Endothelial cell of umbilical vein (primary cell): ENCODE measurements at regions not wholly inside any gene's neighbourhood (a gene's known extent, or its start where the extent isn't known, plus 50 kb on each side); places are given as distances from the start of the nearest gene placed in this dataset.

Experiments used
- BruUV-seq: library from RNA; stranded (reverse); fragments of 400-500 nt; replicated peaks from 2 replicates; lab custom pipeline; 2021; lab: Mats Ljungman, UMichigan
- CTCF ChIA-PET: fragments of 300-600, 350-600 bp; sonication (Branson Sonifier 250); formaldehyde crosslinking; loops from one replicate; lab custom pipeline; 2021; ENCODE audit warnings: antibody characterized with exemption, inconsistent platforms; lab: Charles Lee
- POLR2A ChIA-PET: fragments of 300-600, 350-600 bp; sonication (Branson Sonifier 250); formaldehyde crosslinking; loops from one replicate; lab custom pipeline; 2021; ENCODE audit warnings: antibody characterized with exemption, inconsistent platforms; lab: Charles Lee
- DNase-seq: peaks from one replicate; pipeline ENCODE4 v3.0.0-alpha.2; 2011; ENCODE audit warnings: low read depth, low spot score
- FAIRE-seq: peaks from 2 replicates; lab custom pipeline; 2011; peaks lifted over from hg19 to GRCh38; lab: Jason Lieb, UNC
- H2AFZ ChIP-seq: 2 replicates; pipeline ENCODE4 v1.6.0; 2012; ENCODE audit warnings: low read depth, low read length, control low read depth, inconsistent platforms
- H3K27ac ChIP-seq: 2 replicates; pipeline ENCODE4 v1.5.1; 2011; ENCODE audit warnings: low read depth, mild to moderate bottlenecking, control low read depth, low read length, moderate library complexity; ENCODE audit not compliant: insufficient read depth
- H3K27me3 ChIP-seq, 2 experiments: 2 replicates each; pipeline versions ENCODE4 v1.6.0 to v1.6.1; 2011; ENCODE audit warnings: low read length in 2 of 2, mixed read lengths in 1 of 2; ENCODE audit not compliant: control insufficient read depth in 2 of 2, insufficient read depth in 2 of 2
- H3K36me3 ChIP-seq, 2 experiments: 2 replicates in 1 of 2; 3 replicates in 1 of 2; pipeline ENCODE4 v1.5.1; 2011; ENCODE audit warnings: low read length in 2 of 2, mild to moderate bottlenecking in 1 of 2, moderate library complexity in 1 of 2; ENCODE audit not compliant: control insufficient read depth in 2 of 2, insufficient read depth in 2 of 2; ENCODE audit errors: extremely low read depth in 1 of 2
- H3K4me1 ChIP-seq: 3 replicates; pipeline ENCODE4 v1.5.1; 2011; ENCODE audit warnings: mild to moderate bottlenecking, low read length; ENCODE audit not compliant: control insufficient read depth, insufficient read depth; ENCODE audit errors: extremely low read depth
- H3K4me2 ChIP-seq: 2 replicates; pipeline ENCODE4 v1.6.1; 2011; ENCODE audit warnings: low read length, control low read depth, mixed read lengths; ENCODE audit not compliant: insufficient read depth
- H3K4me3 ChIP-seq, 3 experiments: fragments of 200-600 bp in 1 of 3; sonication (generic), shearing (Covaris generic) in 1 of 3; replicated peaks in 1 of 3; 2 replicates each; pipeline ENCODE4 v1.5.1; 2011 to 2016; ENCODE audit warnings: control low read depth in 3 of 3, low read length in 3 of 3, mild to moderate bottlenecking in 2 of 3, inconsistent platforms in 1 of 3, low read depth in 1 of 3, moderate library complexity in 1 of 3; ENCODE audit not compliant: insufficient read depth in 1 of 3
- H3K79me2 ChIP-seq: 2 replicates; pipeline ENCODE4 v1.6.0; 2012; ENCODE audit warnings: low read length, inconsistent platforms; ENCODE audit not compliant: control insufficient read depth, insufficient read depth
- H3K9ac ChIP-seq: replicated peaks from 2 replicates; pipeline ENCODE3; 2011; ENCODE audit warnings: low read length, control low read depth; ENCODE audit not compliant: insufficient read depth; ENCODE audit errors: extremely low read depth
- H3K9me1 ChIP-seq: replicated peaks from 3 replicates; pipeline ENCODE4 v1.6.0; 2011; ENCODE audit warnings: mild to moderate bottlenecking, low read length; ENCODE audit not compliant: control insufficient read depth, insufficient read depth; ENCODE audit errors: extremely low read depth
- H3K9me3 ChIP-seq: replicated peaks from 2 replicates; pipeline ENCODE4 v1.5.1; 2012; ENCODE audit warnings: low read length, inconsistent platforms; ENCODE audit not compliant: control insufficient read depth, insufficient read depth
- H4K20me1 ChIP-seq: replicated peaks from 2 replicates; pipeline ENCODE3; 2011; ENCODE audit warnings: mild to moderate bottlenecking, low read length; ENCODE audit not compliant: control insufficient read depth, insufficient read depth; ENCODE audit errors: extremely low read depth
- EZH2 ChIP-seq: IDR thresholded peaks from 2 replicates; pipeline ENCODE4 v1.6.1; 2012; ENCODE audit warnings: borderline replicate concordance, low read depth, mild to moderate bottlenecking, moderate library complexity, low read length, inconsistent platforms; ENCODE audit not compliant: severe bottlenecking
- FOS ChIP-seq: IDR thresholded peaks from 2 replicates; pipeline ENCODE4 v1.6.1; 2011; ENCODE audit warnings: mild to moderate bottlenecking, low read length, moderate library complexity, borderline replicate concordance; ENCODE audit not compliant: insufficient read depth
- GATA2 ChIP-seq: IDR thresholded peaks from 2 replicates; pipeline ENCODE4 v1.7.0; 2011; ENCODE audit warnings: low read depth, mild to moderate bottlenecking, moderate library complexity, mixed read lengths, low read length; ENCODE audit not compliant: insufficient read length, insufficient read depth
- JUN ChIP-seq: IDR thresholded peaks from 2 replicates; pipeline ENCODE4 v1.6.1; 2011; ENCODE audit warnings: borderline replicate concordance, low read depth; ENCODE audit not compliant: insufficient read length, insufficient read depth
- MYC ChIP-seq: IDR thresholded peaks from one replicate; pipeline ENCODE4 v1.6.1; 2011; ENCODE audit warnings: mild to moderate bottlenecking, low read depth, low read length
- POLR2AphosphoS5 ChIP-seq: IDR thresholded peaks from 2 replicates; pipeline ENCODE4 v1.6.1; 2012; ENCODE audit warnings: low read depth, mild to moderate bottlenecking, control low read depth, low read length, moderate library complexity; ENCODE audit not compliant: insufficient read depth
- dilution Hi-C: fragments of 300-500 bp; cut with MboI; formaldehyde crosslinking; loops from one replicate; pipeline ENCODE4 v1.15.0; 2019; ENCODE audit warnings: low sequenced_read_pairs; ENCODE audit not compliant: extremely low pct_ligation_motif_present
- intact Hi-C: fragments of 100-400 bp; cut with micrococcal nuclease; formaldehyde crosslinking; loops from one replicate; pipeline ENCODE4 v1.10.0; 2022
- TF ChIP-seq, protein P1 (sequence below), 2 donors: IDR thresholded peaks; 1 replicate in 1 of 2; 2 replicates in 1 of 2; pipeline ENCODE4 v1.5.1; 2011; ENCODE audit warnings: low read length in 2 of 2, mild to moderate bottlenecking in 2 of 2, moderate library complexity in 2 of 2, control low read depth in 1 of 2, inconsistent platforms in 1 of 2, low read depth in 1 of 2; ENCODE audit not compliant: insufficient read depth in 1 of 2; ENCODE audit errors: extremely low read depth in 1 of 2
- TF ChIP-seq, protein P2 (sequence below): IDR thresholded peaks from 2 replicates; pipeline ENCODE4 v1.6.1; 2011; ENCODE audit not compliant: insufficient read depth, insufficient read length

DNA sequence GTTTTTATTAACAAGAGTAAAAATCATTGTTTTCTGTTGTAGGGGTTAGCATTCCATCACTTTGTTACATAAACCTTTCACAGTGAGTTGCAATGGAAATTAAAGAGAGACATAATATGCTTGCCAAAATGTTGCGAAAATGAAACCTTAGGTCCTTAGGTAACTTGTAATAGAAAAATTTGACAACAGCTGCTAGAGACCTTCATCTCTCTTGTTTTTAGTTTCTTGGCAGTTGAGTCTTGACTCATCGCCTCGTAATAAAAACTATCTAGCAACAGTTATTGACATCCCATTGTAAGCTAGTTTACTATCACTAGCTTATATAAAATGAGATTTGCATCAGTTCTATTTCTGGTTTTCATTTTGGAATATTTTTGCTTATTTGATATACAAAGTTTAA, 179.0 kb upstream of the MMS22L start:
- POLR2A ChIA-PET: no interaction called here
- H3K79me2 ChIP-seq: no peaks in the 10 kb centered on the region
- dilution Hi-C loops: no loop called here
- DNase-seq: no peak
- no peaks in the 10 kb centered on the region for H3K27me3 ChIP-seq
- intact Hi-C loops: no loop called here
- no TSS peak for BruUV-seq
- no peak for FAIRE-seq
- no peak overlapping the region for H3K27ac ChIP-seq
- H3K4me2 ChIP-seq: no peak overlapping the region
- CTCF ChIA-PET: no interaction called here
- no peaks in the 10 kb centered on the region for H3K9me3 ChIP-seq
- no peak overlapping the region for H3K4me3 ChIP-seq
- no peaks in the 10 kb centered on the region for H3K9me1 ChIP-seq
- H3K4me1 ChIP-seq: no peaks in the 10 kb centered on the region
- no peaks in the 10 kb centered on the region for H4K20me1 ChIP-seq
- TF ChIP-seq GATA2 (no peak), MYC (no peak)
- H3K36me3 ChIP-seq: no peaks in the 10 kb centered on the region
- H2AFZ ChIP-seq: no peak overlapping the region
- no peak overlapping the region for H3K9ac ChIP-seq

DNA sequence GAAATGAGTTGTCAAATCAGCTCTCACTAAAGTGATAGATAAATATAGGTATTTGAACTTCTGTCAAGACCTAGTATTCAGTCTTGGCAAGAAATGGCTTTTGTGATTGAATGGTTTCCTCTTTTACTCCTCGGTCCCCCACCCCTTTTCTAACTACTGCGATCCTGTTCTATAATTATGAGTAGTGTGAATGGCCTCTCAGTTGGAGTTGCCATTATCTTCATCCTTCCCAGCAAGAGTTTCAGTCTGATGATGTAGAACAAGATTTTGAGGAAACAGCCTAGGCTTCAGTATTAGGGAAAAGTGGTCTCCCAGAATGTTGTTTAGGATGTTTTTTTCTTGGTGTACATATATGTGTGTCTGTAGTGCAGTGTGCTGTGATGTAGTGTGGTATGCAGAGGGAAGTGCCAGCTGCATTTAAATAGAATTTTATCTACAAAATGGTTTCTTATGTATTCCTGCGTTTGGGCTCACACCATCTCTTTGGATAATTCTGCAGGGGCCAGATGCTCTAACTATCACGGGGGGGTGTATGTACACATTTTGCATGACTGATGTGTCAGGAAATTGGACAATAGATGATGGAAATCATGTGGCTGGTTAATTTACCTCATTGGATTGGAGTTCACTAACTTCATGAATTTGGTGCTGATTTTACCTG, 180.1 kb upstream of the MMS22L start:
- Histone ChIP-seq H3K9me3 (no peaks in the 10 kb centered on the region), H3K27ac (no peak overlapping the region), H3K79me2 (no peaks in the 10 kb centered on the region), H3K36me3 (no peaks in the 10 kb centered on the region), H2AFZ (no peak overlapping the region), H3K4me1 (no peaks in the 10 kb centered on the region), H3K9me1 (no peaks in the 10 kb centered on the region), H4K20me1 (no peaks in the 10 kb centered on the region), H3K4me2 (no peak overlapping the region), H3K4me3 (no peak overlapping the region), H3K27me3 (no peaks in the 10 kb centered on the region), H3K9ac (no peak overlapping the region)
- FAIRE-seq (no peak), DNase-seq (no peak)
- ChIA-PET CTCF (interaction anchor here (0.9 kb wide), 1 partner anchor 19 kb away, joined by 3 read pairs; no protein-coding TSS in a partner anchor), POLR2A (no interaction called here)
- BruUV-seq: no TSS peak
- dilution Hi-C loops: no loop called here
- intact Hi-C loops: no loop called here
- TF ChIP-seq EZH2: no peak
- no peak for TF ChIP-seq POLR2AphosphoS5
- TF ChIP-seq FOS: no peak
- TF ChIP-seq JUN: no peak
- TF ChIP-seq, protein P1, sequence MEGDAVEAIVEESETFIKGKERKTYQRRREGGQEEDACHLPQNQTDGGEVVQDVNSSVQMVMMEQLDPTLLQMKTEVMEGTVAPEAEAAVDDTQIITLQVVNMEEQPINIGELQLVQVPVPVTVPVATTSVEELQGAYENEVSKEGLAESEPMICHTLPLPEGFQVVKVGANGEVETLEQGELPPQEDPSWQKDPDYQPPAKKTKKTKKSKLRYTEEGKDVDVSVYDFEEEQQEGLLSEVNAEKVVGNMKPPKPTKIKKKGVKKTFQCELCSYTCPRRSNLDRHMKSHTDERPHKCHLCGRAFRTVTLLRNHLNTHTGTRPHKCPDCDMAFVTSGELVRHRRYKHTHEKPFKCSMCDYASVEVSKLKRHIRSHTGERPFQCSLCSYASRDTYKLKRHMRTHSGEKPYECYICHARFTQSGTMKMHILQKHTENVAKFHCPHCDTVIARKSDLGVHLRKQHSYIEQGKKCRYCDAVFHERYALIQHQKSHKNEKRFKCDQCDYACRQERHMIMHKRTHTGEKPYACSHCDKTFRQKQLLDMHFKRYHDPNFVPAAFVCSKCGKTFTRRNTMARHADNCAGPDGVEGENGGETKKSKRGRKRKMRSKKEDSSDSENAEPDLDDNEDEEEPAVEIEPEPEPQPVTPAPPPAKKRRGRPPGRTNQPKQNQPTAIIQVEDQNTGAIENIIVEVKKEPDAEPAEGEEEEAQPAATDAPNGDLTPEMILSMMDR (IDR thresholded peaks at IDR 0.05; ENCODE audit: extremely low read depth in 1 of 2, insufficient read depth in 1 of 2, low read depth in 1 of 2, low read length in 2 of 2): no peak
- no peak for TF ChIP-seq GATA2
- TF ChIP-seq, protein P2, sequence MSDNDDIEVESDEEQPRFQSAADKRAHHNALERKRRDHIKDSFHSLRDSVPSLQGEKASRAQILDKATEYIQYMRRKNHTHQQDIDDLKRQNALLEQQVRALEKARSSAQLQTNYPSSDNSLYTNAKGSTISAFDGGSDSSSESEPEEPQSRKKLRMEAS: no peak
